ENCODE measurements at regions not wholly inside any gene's neighbourhood (a gene's known extent, or its start where the extent isn't known, plus 50 kb on each side); places are given as distances from the start of the nearest gene placed in this dataset.

GRCh38 chr7:155205368-155206317 is 92.0 kb upstream of the INSIG1 start:
- Mint-ChIP-seq H3K4me3 (peak overlapping the region; percentile 74 to 94), H3K27ac (peak overlapping the region; percentile 100), H3K36me3 (no peaks in the 10 kb centered on the region), H3K27me3 (ENCODE audit: low read depth in 3 of 3) (peaks cover 0 to 9% (median 0%) of the 10 kb centered on the region in 3 donors), H3K9me3 (peaks cover 2 to 10% (median 5%) of the 10 kb centered on the region in 7 donors), H3K4me1 (peaks cover 22% of the 10 kb centered on the region)
- no peaks in the 10 kb centered on the region for H3K79me2 ChIP-seq (ENCODE audit: insufficient read depth, low read length)
- H3K9me3 ChIP-seq (replicated peaks in 1 of 2; ENCODE audit: control insufficient read depth in 1 of 2, insufficient read depth in 1 of 2, low read length in 2 of 2), result no peaks in the 10 kb centered on the region
- H3K4me3 ChIP-seq (replicated peaks in 1 of 3; ENCODE audit: low read depth in 2 of 3, low read length in 3 of 3), result peak overlapping the region; percentile 30 to 64 (median 31)
- no peaks in the 10 kb centered on the region for H4K20me1 ChIP-seq (ENCODE audit: insufficient read depth, low read length)
- peak overlapping the region; percentile 92 for H3K9ac ChIP-seq (ENCODE audit: insufficient read depth, low read length, poor library complexity, severe bottlenecking)
- 6% methylated on average over 24 of the region's 33 CpGs for WGBS (ENCODE audit: insufficient coverage)
- peak; percentile 97 to 100 (median 98) for DNase-seq
- peak overlapping the region; percentile 58 for H3K4me2 ChIP-seq (replicated peaks; ENCODE audit: extremely low read depth, low read length, poor library complexity, severe bottlenecking)
- H3K4me1 ChIP-seq (ENCODE audit: control insufficient read depth in 1 of 2, insufficient read depth in 2 of 2, low read length in 2 of 2), result peaks cover 22 to 23% of the 10 kb centered on the region in 2 donors
- no peaks in the 10 kb centered on the region for H3K36me3 ChIP-seq (replicated peaks in 1 of 2; ENCODE audit: control insufficient read depth in 1 of 2, insufficient read depth in 2 of 2, low read length in 2 of 2)
- TF ChIP-seq, protein P1, sequence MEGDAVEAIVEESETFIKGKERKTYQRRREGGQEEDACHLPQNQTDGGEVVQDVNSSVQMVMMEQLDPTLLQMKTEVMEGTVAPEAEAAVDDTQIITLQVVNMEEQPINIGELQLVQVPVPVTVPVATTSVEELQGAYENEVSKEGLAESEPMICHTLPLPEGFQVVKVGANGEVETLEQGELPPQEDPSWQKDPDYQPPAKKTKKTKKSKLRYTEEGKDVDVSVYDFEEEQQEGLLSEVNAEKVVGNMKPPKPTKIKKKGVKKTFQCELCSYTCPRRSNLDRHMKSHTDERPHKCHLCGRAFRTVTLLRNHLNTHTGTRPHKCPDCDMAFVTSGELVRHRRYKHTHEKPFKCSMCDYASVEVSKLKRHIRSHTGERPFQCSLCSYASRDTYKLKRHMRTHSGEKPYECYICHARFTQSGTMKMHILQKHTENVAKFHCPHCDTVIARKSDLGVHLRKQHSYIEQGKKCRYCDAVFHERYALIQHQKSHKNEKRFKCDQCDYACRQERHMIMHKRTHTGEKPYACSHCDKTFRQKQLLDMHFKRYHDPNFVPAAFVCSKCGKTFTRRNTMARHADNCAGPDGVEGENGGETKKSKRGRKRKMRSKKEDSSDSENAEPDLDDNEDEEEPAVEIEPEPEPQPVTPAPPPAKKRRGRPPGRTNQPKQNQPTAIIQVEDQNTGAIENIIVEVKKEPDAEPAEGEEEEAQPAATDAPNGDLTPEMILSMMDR (IDR thresholded peaks at IDR 0.05), result no peak
- intact Hi-C loops (cut with micrococcal nuclease), result loop anchor here (1.0 to 10.0 kb wide), 6 partner anchors 77 to 278 kb away; partner anchors contain the start of genes INSIG1 (in 1 of the 2) and PAXIP1 (in 1 of the 2)
- no peak overlapping the region for H2AFZ ChIP-seq (ENCODE audit: insufficient read depth, low read depth, low read length, poor library complexity, severe bottlenecking)
- H3K27ac ChIP-seq (ENCODE audit: low read depth in 1 of 2, low read length in 2 of 2), result peak overlapping the region; percentile 86 to 100
- no peaks in the 10 kb centered on the region for H3K27me3 ChIP-seq (ENCODE audit: control insufficient read depth in 2 of 2, insufficient read depth in 2 of 2, low read length in 2 of 2)

- Mint-ChIP-seq H3K9me3 (peaks cover 2 to 10% (median 5%) of the 10 kb centered on the region in 7 donors), H3K36me3 (no peaks in the 10 kb centered on the region), H3K27me3 (ENCODE audit: low read depth in 3 of 3) (peaks cover 0 to 9% (median 0%) of the 10 kb centered on the region in 3 donors), H3K4me3 (peak overlapping the region; percentile 74 to 94), H3K4me1 (peaks cover 22% of the 10 kb centered on the region), H3K27ac (peak overlapping the region; percentile 100)
- TF ChIP-seq, protein P1 (IDR thresholded peaks at IDR 0.05), result no peak
- Histone ChIP-seq H3K9me3 (replicated peaks in 1 of 2; ENCODE audit: control insufficient read depth in 1 of 2, insufficient read depth in 1 of 2, low read length in 2 of 2) (no peaks in the 10 kb centered on the region), H3K4me1 (ENCODE audit: control insufficient read depth in 1 of 2, insufficient read depth in 2 of 2, low read length in 2 of 2) (peaks cover 22 to 23% of the 10 kb centered on the region in 2 donors), H3K27me3 (ENCODE audit: control insufficient read depth in 2 of 2, insufficient read depth in 2 of 2, low read length in 2 of 2) (no peaks in the 10 kb centered on the region), H3K4me3 (replicated peaks in 1 of 3; ENCODE audit: low read depth in 2 of 3, low read length in 3 of 3) (peak overlapping the region; percentile 30 to 64 (median 31)), H4K20me1 (ENCODE audit: insufficient read depth, low read length) (no peaks in the 10 kb centered on the region), H3K9ac (ENCODE audit: insufficient read depth, low read length, poor library complexity, severe bottlenecking) (peak overlapping the region; percentile 92), H3K36me3 (replicated peaks in 1 of 2; ENCODE audit: control insufficient read depth in 1 of 2, insufficient read depth in 2 of 2, low read length in 2 of 2) (no peaks in the 10 kb centered on the region), H3K79me2 (ENCODE audit: insufficient read depth, low read length) (no peaks in the 10 kb centered on the region), H3K4me2 (replicated peaks; ENCODE audit: extremely low read depth, low read length, poor library complexity, severe bottlenecking) (peak overlapping the region; percentile 58), H3K27ac (ENCODE audit: low read depth in 1 of 2, low read length in 2 of 2) (peak overlapping the region; percentile 86 to 100), H2AFZ (ENCODE audit: insufficient read depth, low read depth, low read length, poor library complexity, severe bottlenecking) (no peak overlapping the region)
- WGBS (ENCODE audit: insufficient coverage), result 9% methylated on average over 15 of the region's 20 CpGs
- peak; percentile 96 to 100 (median 98) for DNase-seq
- intact Hi-C loops (cut with micrococcal nuclease), result loop anchor here (1.0 to 10.0 kb wide), 6 partner anchors 76 to 279 kb away; partner anchors contain the start of genes INSIG1 (in 1 of the 2) and PAXIP1 (in 1 of the 2)
These were observed 91.2 kb upstream of the INSIG1 start for GRCh38 chr7:155206318-155207020.
